ENCODE measurements at regions not wholly inside any gene's neighbourhood (a gene's known extent, or its start where the extent isn't known, plus 50 kb on each side); places are given as distances from the start of the nearest gene placed in this dataset.
"Not testable (repeated sequence)": the region's sequence is repeated elsewhere in the genome, so short reads cannot be mapped to it uniquely, and the experiment has no call there.

GRCh38 chr12:18008642-18009041, 81.4 kb downstream of the RERGL start:
- FAIRE-seq = no peak

GRCh38 chr12:17999174-17999801, 90.7 kb downstream of the RERGL start:
- no peak for FAIRE-seq

GRCh38 chr12:17992002-17992656, 97.9 kb downstream of the RERGL start:
- peak; percentile 87 for FAIRE-seq

- no peak for FAIRE-seq
These were observed 107.4 kb downstream of the RERGL start for GRCh38 chr12:17982556-17982955.

- FAIRE-seq = no peak
These were observed 113.8 kb downstream of the RERGL start for GRCh38 chr12:17976202-17976601.

- no peak for FAIRE-seq
These were observed 114.2 kb downstream of the RERGL start for GRCh38 chr12:17975763-17976162.

GRCh38 chr12:17975239-17975638, 114.8 kb downstream of the RERGL start:
- FAIRE-seq = no peak

GRCh38 chr12:17971850-17972249, 118.1 kb downstream of the RERGL start:
- no peak for FAIRE-seq

- FAIRE-seq = no peak
These were observed 135.2 kb downstream of the RERGL start for GRCh38 chr12:17954788-17955187.

GRCh38 chr12:17950898-17951297, 139.1 kb downstream of the RERGL start:
- no peak for FAIRE-seq

GRCh38 chr12:17949558-17950141, 140.3 kb downstream of the RERGL start:
- FAIRE-seq = no peak

- FAIRE-seq = no peak
These were observed 161.2 kb downstream of the RERGL start for GRCh38 chr12:17928708-17929366.

GRCh38 chr12:17918013-17918412, 172.0 kb downstream of the RERGL start:
- FAIRE-seq = no peak

GRCh38 chr12:17884581-17884980, 205.4 kb downstream of the RERGL start:
- no peak for FAIRE-seq

GRCh38 chr12:17878714-17879113, 211.3 kb downstream of the RERGL start:
- FAIRE-seq = no peak

- FAIRE-seq = no peak
These were observed 214.8 kb downstream of the RERGL start for GRCh38 chr12:17875230-17875629.

GRCh38 chr12:17866802-17867201, 223.2 kb downstream of the RERGL start:
- no peak for FAIRE-seq

- not testable (repeated sequence) for FAIRE-seq
These were observed 234.4 kb downstream of the RERGL start for GRCh38 chr12:17855548-17855947.

GRCh38 chr12:17853054-17853453, 236.9 kb downstream of the RERGL start:
- FAIRE-seq = no peak

- no peak for FAIRE-seq
These were observed 248.5 kb downstream of the RERGL start for GRCh38 chr12:17841496-17841895.

- no peak for FAIRE-seq
These were observed 260.2 kb downstream of the RERGL start for GRCh38 chr12:17829813-17830212.

- FAIRE-seq = no peak
These were observed 271.1 kb downstream of the RERGL start for GRCh38 chr12:17818931-17819330.

GRCh38 chr12:17810399-17810798, 279.6 kb downstream of the RERGL start:
- FAIRE-seq = no peak

GRCh38 chr12:17809206-17809605, 280.8 kb downstream of the RERGL start:
- no peak for FAIRE-seq

All from endometrium (tissue), 2 donors.